ENCODE measurements at regions not wholly inside any gene's neighbourhood (a gene's known extent, or its start where the extent isn't known, plus 50 kb on each side); places are given as distances from the start of the nearest gene placed in this dataset.
"Not testable (repeated sequence)": the region's sequence is repeated elsewhere in the genome, so short reads cannot be mapped to it uniquely, and the experiment has no call there.

- H3K9me3 Mint-ChIP-seq, result peaks cover 42% of the 10 kb centered on the region
- H3K36me3 Mint-ChIP-seq; H3K4me3 Mint-ChIP-seq; POLR2A ChIA-PET; H3K27ac Mint-ChIP-seq; ATAC-seq; H3K27me3 Mint-ChIP-seq (ENCODE audit: low read depth); DNase-seq (ENCODE audit: low spot score); H3K4me1 Mint-ChIP-seq; CTCF ChIA-PET: not testable (repeated sequence)
Measured at GRCh38 chr2:185025891-185026290, 427.6 kb downstream of the ZNF804A start.

- Mint-ChIP-seq H3K36me3 (peaks cover 28% of the 10 kb centered on the region), H3K27ac (no peak overlapping the region), H3K4me1 (no peaks in the 10 kb centered on the region), H3K4me3 (no peak overlapping the region), H3K27me3 (ENCODE audit: low read depth) (no peaks in the 10 kb centered on the region; the same call in 1 of the 2 replicates), H3K9me3 (peaks cover 36% of the 10 kb centered on the region)
- DNase-seq (ENCODE audit: low spot score), result no peak
- ChIA-PET CTCF (no interaction called here), POLR2A (no interaction called here)
- ATAC-seq, result no peak
- TF ChIP-seq, protein P1, sequence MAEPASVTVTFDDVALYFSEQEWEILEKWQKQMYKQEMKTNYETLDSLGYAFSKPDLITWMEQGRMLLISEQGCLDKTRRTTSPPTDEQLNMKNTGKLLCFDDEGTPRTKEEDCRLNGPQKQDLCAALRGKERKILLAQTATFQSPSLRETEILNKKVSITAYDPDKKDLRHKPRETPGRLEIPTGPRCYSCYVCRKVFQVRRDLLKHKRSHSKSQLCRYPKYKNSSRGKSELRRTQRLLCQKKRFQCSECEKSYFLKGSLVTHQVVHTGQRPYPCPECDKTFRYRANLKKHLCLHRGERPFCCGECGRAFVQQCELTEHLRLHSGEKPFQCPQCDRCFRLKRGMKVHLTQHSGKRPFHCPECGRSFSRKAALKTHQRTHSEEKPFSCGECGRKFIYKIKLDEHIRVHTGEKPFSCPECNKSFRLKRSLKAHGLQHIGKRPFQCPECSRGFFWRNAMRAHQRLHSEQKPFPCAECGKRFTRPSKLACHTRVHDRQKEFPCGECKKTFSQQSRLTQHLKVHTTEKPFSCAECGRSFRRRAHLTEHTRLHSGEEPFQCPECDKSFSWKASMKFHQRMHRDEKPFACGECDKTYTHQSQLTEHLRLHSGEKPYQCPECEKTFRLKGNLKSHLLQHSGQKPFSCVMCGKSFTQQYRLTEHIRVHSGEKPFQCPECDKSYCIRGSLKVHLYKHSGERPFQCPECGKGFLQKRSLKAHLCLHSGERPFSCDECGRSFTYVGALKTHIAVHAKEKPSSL (CRISPR knock-in tag; conservative IDR thresholded peaks at IDR 0.05), result no peak
- no peak for TF ChIP-seq ZNF121 (CRISPR knock-in tag; IDR thresholded peaks at IDR 0.05)
- TF ChIP-seq ZNF263 (CRISPR knock-in tag; IDR thresholded peaks at IDR 0.05; ENCODE audit: low read depth), result no peak
- no peak for TF ChIP-seq NFATC4 (CRISPR knock-in tag; IDR thresholded peaks at IDR 0.05)
- TF ChIP-seq, protein P2, sequence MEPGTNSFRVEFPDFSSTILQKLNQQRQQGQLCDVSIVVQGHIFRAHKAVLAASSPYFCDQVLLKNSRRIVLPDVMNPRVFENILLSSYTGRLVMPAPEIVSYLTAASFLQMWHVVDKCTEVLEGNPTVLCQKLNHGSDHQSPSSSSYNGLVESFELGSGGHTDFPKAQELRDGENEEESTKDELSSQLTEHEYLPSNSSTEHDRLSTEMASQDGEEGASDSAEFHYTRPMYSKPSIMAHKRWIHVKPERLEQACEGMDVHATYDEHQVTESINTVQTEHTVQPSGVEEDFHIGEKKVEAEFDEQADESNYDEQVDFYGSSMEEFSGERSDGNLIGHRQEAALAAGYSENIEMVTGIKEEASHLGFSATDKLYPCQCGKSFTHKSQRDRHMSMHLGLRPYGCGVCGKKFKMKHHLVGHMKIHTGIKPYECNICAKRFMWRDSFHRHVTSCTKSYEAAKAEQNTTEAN (CRISPR knock-in tag; IDR thresholded peaks at IDR 0.05), result no peak
- TF ChIP-seq, protein P3, sequence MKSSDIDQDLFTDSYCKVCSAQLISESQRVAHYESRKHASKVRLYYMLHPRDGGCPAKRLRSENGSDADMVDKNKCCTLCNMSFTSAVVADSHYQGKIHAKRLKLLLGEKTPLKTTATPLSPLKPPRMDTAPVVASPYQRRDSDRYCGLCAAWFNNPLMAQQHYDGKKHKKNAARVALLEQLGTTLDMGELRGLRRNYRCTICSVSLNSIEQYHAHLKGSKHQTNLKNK (CRISPR knock-in tag; IDR thresholded peaks at IDR 0.05), result no peak
- TF ChIP-seq ZBTB21 (CRISPR knock-in tag; IDR thresholded peaks at IDR 0.05; ENCODE audit: borderline replicate concordance), result no peak
- TF ChIP-seq OVOL2 (CRISPR knock-in tag; IDR thresholded peaks at IDR 0.05; ENCODE audit: borderline replicate concordance), result no peak
- TF ChIP-seq, protein P4, sequence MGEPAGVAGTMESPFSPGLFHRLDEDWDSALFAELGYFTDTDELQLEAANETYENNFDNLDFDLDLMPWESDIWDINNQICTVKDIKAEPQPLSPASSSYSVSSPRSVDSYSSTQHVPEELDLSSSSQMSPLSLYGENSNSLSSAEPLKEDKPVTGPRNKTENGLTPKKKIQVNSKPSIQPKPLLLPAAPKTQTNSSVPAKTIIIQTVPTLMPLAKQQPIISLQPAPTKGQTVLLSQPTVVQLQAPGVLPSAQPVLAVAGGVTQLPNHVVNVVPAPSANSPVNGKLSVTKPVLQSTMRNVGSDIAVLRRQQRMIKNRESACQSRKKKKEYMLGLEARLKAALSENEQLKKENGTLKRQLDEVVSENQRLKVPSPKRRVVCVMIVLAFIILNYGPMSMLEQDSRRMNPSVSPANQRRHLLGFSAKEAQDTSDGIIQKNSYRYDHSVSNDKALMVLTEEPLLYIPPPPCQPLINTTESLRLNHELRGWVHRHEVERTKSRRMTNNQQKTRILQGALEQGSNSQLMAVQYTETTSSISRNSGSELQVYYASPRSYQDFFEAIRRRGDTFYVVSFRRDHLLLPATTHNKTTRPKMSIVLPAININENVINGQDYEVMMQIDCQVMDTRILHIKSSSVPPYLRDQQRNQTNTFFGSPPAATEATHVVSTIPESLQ (CRISPR knock-in tag; IDR thresholded peaks at IDR 0.05), result no peak
- TF ChIP-seq FOXP4 (CRISPR knock-in tag; IDR thresholded peaks at IDR 0.05), result no peak
- no peak for TF ChIP-seq JAZF1 (CRISPR knock-in tag; IDR thresholded peaks at IDR 0.05)
- TF ChIP-seq, protein P5, sequence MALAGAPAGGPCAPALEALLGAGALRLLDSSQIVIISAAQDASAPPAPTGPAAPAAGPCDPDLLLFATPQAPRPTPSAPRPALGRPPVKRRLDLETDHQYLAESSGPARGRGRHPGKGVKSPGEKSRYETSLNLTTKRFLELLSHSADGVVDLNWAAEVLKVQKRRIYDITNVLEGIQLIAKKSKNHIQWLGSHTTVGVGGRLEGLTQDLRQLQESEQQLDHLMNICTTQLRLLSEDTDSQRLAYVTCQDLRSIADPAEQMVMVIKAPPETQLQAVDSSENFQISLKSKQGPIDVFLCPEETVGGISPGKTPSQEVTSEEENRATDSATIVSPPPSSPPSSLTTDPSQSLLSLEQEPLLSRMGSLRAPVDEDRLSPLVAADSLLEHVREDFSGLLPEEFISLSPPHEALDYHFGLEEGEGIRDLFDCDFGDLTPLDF (CRISPR knock-in tag; IDR thresholded peaks at IDR 0.05), result no peak
- TF ChIP-seq PRRX2 (CRISPR knock-in tag; IDR thresholded peaks at IDR 0.05), result no peak
- TF ChIP-seq CBFB (CRISPR knock-in tag; IDR thresholded peaks at IDR 0.05; ENCODE audit: low read depth), result no peak
- TF ChIP-seq AR (CRISPR knock-in tag; IDR thresholded peaks at IDR 0.05), result no peak
- TF ChIP-seq, protein P6, sequence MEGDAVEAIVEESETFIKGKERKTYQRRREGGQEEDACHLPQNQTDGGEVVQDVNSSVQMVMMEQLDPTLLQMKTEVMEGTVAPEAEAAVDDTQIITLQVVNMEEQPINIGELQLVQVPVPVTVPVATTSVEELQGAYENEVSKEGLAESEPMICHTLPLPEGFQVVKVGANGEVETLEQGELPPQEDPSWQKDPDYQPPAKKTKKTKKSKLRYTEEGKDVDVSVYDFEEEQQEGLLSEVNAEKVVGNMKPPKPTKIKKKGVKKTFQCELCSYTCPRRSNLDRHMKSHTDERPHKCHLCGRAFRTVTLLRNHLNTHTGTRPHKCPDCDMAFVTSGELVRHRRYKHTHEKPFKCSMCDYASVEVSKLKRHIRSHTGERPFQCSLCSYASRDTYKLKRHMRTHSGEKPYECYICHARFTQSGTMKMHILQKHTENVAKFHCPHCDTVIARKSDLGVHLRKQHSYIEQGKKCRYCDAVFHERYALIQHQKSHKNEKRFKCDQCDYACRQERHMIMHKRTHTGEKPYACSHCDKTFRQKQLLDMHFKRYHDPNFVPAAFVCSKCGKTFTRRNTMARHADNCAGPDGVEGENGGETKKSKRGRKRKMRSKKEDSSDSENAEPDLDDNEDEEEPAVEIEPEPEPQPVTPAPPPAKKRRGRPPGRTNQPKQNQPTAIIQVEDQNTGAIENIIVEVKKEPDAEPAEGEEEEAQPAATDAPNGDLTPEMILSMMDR (IDR thresholded peaks at IDR 0.05), result no peak
- TF ChIP-seq, protein P7, sequence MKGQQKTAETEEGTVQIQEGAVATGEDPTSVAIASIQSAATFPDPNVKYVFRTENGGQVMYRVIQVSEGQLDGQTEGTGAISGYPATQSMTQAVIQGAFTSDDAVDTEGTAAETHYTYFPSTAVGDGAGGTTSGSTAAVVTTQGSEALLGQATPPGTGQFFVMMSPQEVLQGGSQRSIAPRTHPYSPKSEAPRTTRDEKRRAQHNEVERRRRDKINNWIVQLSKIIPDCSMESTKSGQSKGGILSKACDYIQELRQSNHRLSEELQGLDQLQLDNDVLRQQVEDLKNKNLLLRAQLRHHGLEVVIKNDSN (CRISPR knock-in tag; IDR thresholded peaks at IDR 0.05), result no peak
- TF ChIP-seq ZNF138 (CRISPR knock-in tag; conservative IDR thresholded peaks at IDR 0.05), result no peak
Measured at GRCh38 chr2:185035906-185036305, 437.6 kb downstream of the ZNF804A start.
